Lung microvascular endothelial cell (primary cell): ENCODE measurements at regions not wholly inside any gene's neighbourhood (a gene's known extent, or its start where the extent isn't known, plus 50 kb on each side); places are given as distances from the start of the nearest gene placed in this dataset.
A peak's percentile ranks its signal among the peaks of the same experiment; 100 is the strongest.
"Not testable (repeated sequence)": the region's sequence is repeated elsewhere in the genome, so short reads cannot be mapped to it uniquely, and the experiment has no call there.

Experiments used
- DNase-seq, 2 donors: peaks; one replicate each; pipeline versions ENCODE4 v3.0.0 to v3.0.0-alpha.2; 2010; ENCODE audit warnings: low read depth in 2 of 2

DNA sequence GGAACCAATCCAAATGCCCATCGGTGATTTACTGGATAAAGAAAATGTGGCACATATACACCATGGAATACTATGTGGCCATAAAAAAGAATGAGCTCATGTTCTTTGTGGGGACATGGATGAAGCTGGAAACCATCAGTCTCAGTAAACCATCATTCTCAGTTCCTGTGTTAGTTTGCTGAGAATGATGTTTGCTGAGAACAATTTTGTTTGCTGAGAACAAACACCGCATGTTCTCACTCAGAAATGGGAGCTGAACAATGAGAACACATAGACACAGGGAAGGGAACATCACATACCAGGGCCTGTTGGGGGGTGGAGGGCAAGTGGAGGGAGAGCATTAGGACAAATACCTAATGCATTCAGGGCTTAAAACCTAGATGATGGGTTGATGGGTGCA is 185.5 kb downstream of the ANXA1 start:
- not testable (repeated sequence) for DNase-seq

GRCh38 chr9:73344060-73344459 is 192.4 kb downstream of the ANXA1 start:
- DNase-seq, result no peak

- DNase-seq, result no peak
These were observed 195.5 kb downstream of the ANXA1 start for GRCh38 chr9:73347123-73347522.

GRCh38 chr9:73347720-73348119 is 196.1 kb downstream of the ANXA1 start:
- no peak for DNase-seq

GRCh38 chr9:73348471-73348870 is 196.8 kb downstream of the ANXA1 start:
- DNase-seq, result peak; percentile 9 to 10

GRCh38 chr9:73349476-73349875 is 197.8 kb downstream of the ANXA1 start:
- no peak for DNase-seq

DNA sequence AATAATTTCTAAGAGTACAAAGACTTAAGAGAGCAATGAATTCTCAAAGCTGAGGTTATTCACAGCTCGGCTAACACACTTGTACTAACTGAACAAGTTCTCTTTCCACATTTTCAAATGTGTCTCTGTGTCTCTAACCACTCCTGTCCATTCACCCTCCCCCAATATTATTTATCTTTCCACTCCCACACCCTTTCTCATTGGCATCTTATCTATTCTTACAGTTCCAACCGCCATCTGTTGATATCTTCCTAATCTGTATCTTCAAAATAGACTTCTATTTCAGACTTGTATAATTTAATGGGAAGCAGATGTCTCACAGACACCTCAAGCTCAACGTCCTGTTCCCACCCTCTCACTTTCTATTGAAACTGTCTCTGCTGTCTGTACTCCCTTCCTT is 205.9 kb downstream of the ANXA1 start:
- DNase-seq, result no peak

GRCh38 chr9:73370053-73370452 is 218.4 kb downstream of the ANXA1 start:
- DNase-seq, result no peak

DNA sequence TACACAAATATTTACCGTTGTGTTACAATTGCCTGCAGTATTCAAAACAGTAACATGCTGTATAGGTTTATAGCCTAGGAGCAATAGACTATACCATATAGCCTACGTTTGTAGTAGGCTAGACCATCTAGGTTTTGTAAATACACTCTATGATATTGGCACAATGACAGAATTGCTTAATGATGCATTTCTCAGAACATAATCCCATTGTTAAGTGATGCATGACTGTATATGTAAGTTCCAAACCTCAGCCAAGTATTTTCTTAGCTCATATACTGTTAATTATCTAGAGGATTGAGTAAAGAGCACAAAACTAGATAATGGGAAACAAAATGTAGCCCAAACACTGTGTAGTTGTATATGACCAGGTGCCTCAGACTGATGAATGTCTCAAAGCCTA is 220.1 kb downstream of the ANXA1 start:
- DNase-seq, result no peak

DNA sequence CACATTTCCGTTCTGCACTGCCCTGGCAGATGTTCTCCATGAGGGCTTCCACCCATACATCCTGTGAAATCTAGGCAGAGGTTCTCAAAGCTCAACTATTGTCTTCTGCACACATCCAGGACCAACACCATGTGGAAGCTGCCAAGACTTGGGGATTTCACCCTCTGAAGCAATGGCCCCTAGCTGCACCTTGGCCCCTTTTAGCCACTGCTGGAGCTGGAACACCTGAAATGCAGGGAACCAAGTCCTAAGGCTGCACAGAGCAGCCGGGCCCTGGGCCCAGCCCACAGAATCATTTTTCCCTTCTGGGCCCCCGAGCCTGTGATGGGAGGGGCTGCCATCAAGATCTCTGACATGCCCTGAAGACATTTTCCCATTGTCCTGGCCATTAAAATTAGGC is 228.7 kb downstream of the ANXA1 start:
- DNase-seq, result no peak

GRCh38 chr9:73402081-73403028 is 250.7 kb downstream of the ANXA1 start:
- no peak for DNase-seq

GRCh38 chr9:73411494-73411893 is 259.8 kb downstream of the ANXA1 start:
- no peak for DNase-seq

GRCh38 chr9:73412874-73413273 is 261.2 kb downstream of the ANXA1 start:
- no peak for DNase-seq

GRCh38 chr9:73423891-73424290 is 272.2 kb downstream of the ANXA1 start:
- no peak for DNase-seq

- no peak for DNase-seq
These were observed 274.6 kb downstream of the ANXA1 start for GRCh38 chr9:73426269-73426668.

GRCh38 chr9:73434826-73435225 is 283.2 kb downstream of the ANXA1 start:
- no peak for DNase-seq

- DNase-seq, result no peak
These were observed 286.1 kb downstream of the ANXA1 start for GRCh38 chr9:73437758-73438157.

- DNase-seq, result not testable (repeated sequence)
These were observed 288.2 kb downstream of the ANXA1 start for GRCh38 chr9:73439839-73440238.

- no peak for DNase-seq
These were observed 289.6 kb downstream of the ANXA1 start for GRCh38 chr9:73441223-73441622.

DNA sequence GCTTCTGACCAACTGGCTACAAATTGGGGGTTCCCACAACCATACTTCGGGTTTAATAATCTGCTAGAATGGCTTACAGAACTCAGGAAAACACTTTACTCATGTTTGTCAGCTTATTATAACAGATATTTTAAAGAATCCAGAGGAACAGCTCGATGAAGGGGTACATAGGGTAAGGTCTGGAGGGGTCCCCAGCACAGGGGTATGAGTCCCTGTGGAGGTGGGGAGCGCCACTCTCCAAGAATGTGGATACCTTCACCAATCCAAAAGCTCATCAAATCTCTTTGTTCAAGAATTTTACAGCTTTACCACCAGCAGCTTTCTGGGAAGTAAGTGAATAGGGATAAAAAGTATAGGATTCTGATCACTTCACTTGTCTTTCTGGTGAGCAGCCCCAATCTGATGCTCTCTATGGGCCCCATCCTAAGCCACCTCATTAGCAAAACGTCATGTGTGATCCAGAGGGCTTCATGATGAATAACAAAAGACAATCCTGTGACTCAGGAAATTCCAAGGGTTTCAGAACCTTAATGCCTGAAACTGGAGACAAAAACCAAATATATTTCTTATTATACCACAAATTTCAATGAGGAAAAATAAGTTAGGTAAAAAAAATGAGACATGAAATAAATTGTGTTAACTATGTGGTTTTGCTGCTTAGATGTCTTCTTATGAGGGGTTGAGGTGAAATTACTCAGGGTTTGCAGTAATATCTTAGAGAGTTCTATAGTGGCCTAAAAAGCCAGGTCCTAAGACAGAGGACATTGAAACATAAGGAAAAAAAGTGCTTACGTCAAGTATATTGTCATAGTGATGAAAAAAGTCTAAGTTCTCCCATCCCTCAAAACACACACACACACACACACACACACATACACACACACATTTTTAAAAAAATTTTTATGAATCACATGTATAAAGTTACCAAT is 290.5 kb downstream of the ANXA1 start:
- no peak for DNase-seq

DNA sequence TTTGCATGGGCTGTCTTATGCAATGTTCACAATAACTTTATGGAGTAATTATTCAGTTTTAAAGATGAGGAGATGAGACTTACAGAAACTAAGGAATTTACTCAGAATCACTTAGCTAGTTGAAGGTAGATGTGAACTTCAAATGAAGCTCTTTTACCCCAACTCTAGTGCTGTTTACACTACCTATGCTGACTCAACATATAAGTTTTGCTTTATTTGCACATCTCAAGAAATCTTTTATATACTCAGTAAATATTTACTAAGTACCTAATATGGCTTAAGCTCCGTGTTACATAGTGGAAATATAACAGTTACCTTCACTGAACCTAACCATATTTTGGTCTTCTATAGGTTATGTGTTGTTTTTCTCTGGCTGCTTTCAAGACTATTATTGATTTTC is 293.2 kb downstream of the ANXA1 start:
- DNase-seq, result no peak

DNA sequence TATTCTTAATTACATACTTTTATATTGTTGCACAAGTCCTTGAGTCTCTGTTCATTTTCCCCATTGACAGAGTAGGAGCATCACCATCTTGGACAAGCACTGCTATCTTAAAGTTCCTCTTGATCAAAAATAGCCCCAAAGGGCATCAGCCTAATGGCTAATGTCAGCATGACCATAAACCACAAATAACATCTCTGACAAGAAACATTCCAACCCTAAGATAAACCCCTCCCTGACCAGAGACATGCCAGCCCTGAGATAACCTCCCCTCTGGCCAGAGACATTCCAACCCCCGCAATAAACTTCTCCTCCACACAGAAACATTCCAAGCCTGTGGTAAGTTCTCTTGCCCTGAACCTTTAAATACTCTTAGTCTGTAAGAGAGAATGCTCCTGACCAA is 293.7 kb downstream of the ANXA1 start:
- DNase-seq, result not testable (repeated sequence)
